Kidney epithelial cell (primary cell): ENCODE measurements at regions not wholly inside any gene's neighbourhood (a gene's known extent, or its start where the extent isn't known, plus 50 kb on each side); places are given as distances from the start of the nearest gene placed in this dataset.

Experiments used
- DNase-seq: peaks from one replicate; pipeline ENCODE4 v3.0.0-alpha.2; 2010; ENCODE audit warnings: low read depth
- H3K27me3 ChIP-seq: 2 replicates; pipeline ENCODE4 v1.6.0; 2011; ENCODE audit warnings: low read length; ENCODE audit not compliant: control insufficient read depth, insufficient read depth
- H3K36me3 ChIP-seq: 2 replicates; pipeline ENCODE4 v1.5.1; 2011; ENCODE audit warnings: low read length; ENCODE audit not compliant: control insufficient read depth, insufficient read depth
- H3K4me3 ChIP-seq: 2 replicates; pipeline ENCODE4 v1.5.1; 2011; ENCODE audit warnings: low read depth, mild to moderate bottlenecking, control low read depth, low read length
- TF ChIP-seq, protein P1 (sequence below): IDR thresholded peaks from 2 replicates; pipeline ENCODE4 v1.5.1; 2011; ENCODE audit warnings: mild to moderate bottlenecking, moderate library complexity, low read length, control low read depth, inconsistent platforms; ENCODE audit not compliant: insufficient read depth, poor library complexity, severe bottlenecking

DNA sequence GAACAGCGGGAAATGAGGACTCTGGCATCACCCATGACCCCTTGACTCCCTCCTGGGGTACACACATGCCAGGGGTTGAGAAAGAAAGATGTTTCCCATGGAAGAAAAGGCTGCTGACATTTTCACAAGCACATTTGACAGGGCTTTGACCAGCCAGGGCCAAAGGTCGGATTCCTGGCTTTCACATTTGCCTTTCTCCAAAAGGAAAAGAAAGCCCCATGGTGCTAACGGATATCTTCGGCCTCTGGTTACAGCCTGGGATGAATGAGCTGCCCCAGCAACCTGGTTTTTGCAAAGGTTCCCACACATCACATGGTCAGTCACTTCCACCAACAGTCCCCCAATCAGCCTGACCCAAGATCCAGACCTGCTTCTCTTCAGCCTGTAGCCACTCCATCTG, 478.2 kb upstream of the CDH11 start:
- Histone ChIP-seq H3K27me3 (no peaks in the 10 kb centered on the region), H3K36me3 (no peaks in the 10 kb centered on the region), H3K4me3 (no peak overlapping the region)
- TF ChIP-seq, protein P1, sequence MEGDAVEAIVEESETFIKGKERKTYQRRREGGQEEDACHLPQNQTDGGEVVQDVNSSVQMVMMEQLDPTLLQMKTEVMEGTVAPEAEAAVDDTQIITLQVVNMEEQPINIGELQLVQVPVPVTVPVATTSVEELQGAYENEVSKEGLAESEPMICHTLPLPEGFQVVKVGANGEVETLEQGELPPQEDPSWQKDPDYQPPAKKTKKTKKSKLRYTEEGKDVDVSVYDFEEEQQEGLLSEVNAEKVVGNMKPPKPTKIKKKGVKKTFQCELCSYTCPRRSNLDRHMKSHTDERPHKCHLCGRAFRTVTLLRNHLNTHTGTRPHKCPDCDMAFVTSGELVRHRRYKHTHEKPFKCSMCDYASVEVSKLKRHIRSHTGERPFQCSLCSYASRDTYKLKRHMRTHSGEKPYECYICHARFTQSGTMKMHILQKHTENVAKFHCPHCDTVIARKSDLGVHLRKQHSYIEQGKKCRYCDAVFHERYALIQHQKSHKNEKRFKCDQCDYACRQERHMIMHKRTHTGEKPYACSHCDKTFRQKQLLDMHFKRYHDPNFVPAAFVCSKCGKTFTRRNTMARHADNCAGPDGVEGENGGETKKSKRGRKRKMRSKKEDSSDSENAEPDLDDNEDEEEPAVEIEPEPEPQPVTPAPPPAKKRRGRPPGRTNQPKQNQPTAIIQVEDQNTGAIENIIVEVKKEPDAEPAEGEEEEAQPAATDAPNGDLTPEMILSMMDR, result no peak
- DNase-seq, result no peak

DNA sequence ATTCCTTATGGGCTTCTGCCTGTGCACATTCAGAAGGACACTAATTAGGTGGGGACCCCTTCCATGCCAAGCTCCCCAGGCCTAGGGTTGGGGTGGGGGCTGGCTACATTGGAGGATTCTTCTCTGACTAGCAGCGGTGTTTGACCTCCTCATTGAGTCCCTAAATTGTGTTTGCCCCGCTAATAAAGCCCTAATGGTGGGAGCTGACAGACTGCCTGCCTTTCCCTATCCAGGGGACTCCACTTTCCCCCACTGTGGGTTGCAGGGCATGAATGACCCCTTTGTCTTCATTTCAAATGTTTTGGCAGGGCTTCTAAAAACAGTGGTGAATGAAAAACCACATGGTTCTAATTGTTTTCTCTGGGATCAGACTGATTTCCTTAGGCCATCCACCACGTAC, 476.8 kb upstream of the CDH11 start:
- no peak for DNase-seq
- Histone ChIP-seq H3K4me3 (no peak overlapping the region), H3K27me3 (no peaks in the 10 kb centered on the region), H3K36me3 (no peaks in the 10 kb centered on the region)
- TF ChIP-seq, protein P1, result no peak

DNA sequence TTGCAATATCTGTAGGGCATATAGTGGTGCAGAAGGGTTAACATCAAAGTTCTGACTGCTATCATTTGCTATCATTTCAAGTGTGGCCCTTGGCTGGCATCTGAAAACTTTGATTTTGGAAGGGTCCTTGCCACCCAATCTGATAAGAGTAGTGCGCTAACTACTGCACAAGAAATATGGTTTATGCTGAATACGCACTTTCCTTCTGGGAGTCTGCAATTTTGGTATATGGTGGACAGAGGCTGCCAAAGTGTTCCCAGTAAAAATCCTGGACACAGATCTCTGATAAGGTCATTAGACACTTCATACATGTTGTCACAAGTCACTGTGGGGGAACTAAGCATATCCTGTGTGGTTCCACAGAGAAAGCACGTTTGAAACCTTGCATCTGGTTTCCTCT, 461.6 kb upstream of the CDH11 start:
- Histone ChIP-seq H3K36me3 (no peaks in the 10 kb centered on the region), H3K4me3 (no peak overlapping the region), H3K27me3 (no peaks in the 10 kb centered on the region)
- TF ChIP-seq, protein P1, result no peak
- no peak for DNase-seq

DNA sequence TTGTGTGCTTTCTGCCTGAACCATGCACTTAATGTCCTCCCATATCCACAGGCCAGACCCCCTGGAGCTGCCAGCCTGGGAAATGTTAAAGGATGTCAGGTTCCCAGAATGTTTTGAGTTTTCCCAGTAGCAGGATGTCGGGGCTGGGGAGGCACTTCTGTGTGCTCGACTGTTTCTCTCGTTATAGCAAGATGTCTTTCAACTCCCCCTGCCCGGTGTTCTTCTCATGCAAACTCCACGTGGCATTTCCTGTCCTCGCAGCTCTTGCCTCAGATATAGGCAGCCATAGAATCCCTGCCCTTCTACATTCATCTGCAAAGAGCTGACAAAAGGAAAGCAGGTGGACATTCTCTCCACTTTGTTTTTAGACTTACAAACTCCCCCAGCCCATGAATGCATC, 457.2 kb upstream of the CDH11 start:
- TF ChIP-seq, protein P1, result no peak
- Histone ChIP-seq H3K4me3 (no peak overlapping the region), H3K36me3 (no peaks in the 10 kb centered on the region), H3K27me3 (no peaks in the 10 kb centered on the region)
- DNase-seq, result no peak

DNA sequence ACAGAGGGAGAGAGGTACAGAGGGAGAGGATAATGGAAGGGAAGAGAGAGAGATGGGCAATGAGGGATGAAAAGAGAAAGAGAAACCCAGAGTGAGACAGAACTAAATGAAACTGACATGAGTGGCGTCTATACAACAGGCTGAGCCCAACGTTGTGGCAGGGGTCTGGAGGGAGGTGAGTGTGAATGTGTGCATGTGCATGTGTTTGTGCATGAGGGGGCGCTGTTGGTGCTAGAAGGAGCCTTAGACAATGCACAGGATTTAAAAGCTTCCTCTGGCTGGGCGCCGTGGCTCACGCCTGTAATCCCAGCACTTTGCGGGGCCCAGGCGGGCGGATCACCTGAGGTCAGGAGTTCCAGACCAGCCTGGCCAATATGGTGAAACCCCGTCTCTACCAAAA, 454.8 kb upstream of the CDH11 start:
- no peak for DNase-seq
- Histone ChIP-seq H3K27me3 (no peaks in the 10 kb centered on the region), H3K36me3 (no peaks in the 10 kb centered on the region), H3K4me3 (no peak overlapping the region)
- TF ChIP-seq, protein P1, result no peak

DNA sequence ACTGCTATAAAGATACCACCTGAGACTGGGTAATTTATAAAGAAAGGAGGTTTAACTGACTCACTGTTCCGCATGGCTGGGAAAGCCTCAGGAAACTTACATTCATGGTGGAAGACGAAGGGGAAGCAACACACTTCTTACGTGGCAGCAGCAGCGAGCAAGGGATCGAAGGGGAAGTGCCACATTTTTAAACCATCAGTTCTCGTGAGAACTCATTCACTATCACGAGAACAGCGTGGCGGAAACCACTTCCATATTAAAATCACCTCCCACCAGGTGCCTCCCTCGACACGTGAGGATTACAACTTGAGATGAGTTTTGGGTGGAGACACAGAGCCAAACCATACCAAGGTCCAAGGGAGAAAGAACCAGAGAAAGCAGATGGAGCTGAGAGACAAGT, 454.3 kb upstream of the CDH11 start:
- TF ChIP-seq, protein P1, result no peak
- Histone ChIP-seq H3K36me3 (no peaks in the 10 kb centered on the region), H3K4me3 (no peak overlapping the region), H3K27me3 (no peaks in the 10 kb centered on the region)
- DNase-seq, result no peak
